Amniotic epithelial cell (primary cell): ENCODE measurements at regions not wholly inside any gene's neighbourhood (a gene's known extent, or its start where the extent isn't known, plus 50 kb on each side); places are given as distances from the start of the nearest gene placed in this dataset.

Source experiments
- DNase-seq: peaks from one replicate; pipeline ENCODE4 v3.0.0-alpha.2; 2010; ENCODE audit warnings: low read depth

- no peak for DNase-seq
Measured at GRCh38 chr2:21694079-21694878, 570.5 kb downstream of the TDRD15 start.

GRCh38 chr2:21696900-21697299 is 573.1 kb downstream of the TDRD15 start:
- no peak for DNase-seq

GRCh38 chr2:21700644-21701043 is 576.9 kb downstream of the TDRD15 start:
- no peak for DNase-seq

- DNase-seq, result no peak
Measured at GRCh38 chr2:21710031-21710430, 586.3 kb downstream of the TDRD15 start.

GRCh38 chr2:21710496-21710895 is 586.7 kb downstream of the TDRD15 start:
- no peak for DNase-seq

- no peak for DNase-seq
Measured at GRCh38 chr2:21715887-21716286, 592.1 kb downstream of the TDRD15 start.

- no peak for DNase-seq
Measured at GRCh38 chr2:21727101-21727500, 603.3 kb downstream of the TDRD15 start.

GRCh38 chr2:21728133-21728532 is 604.4 kb downstream of the TDRD15 start:
- DNase-seq, result no peak

GRCh38 chr2:21730141-21730540 is 606.4 kb downstream of the TDRD15 start:
- DNase-seq, result no peak

GRCh38 chr2:21740484-21740883 is 616.7 kb downstream of the TDRD15 start:
- DNase-seq, result peak; percentile 13

- no peak for DNase-seq
Measured at GRCh38 chr2:21746499-21746898, 622.7 kb downstream of the TDRD15 start.

- peak; percentile 23 for DNase-seq
Measured at GRCh38 chr2:21748501-21748900, 624.7 kb downstream of the TDRD15 start.

- DNase-seq, result peak; percentile 17
Measured at GRCh38 chr2:21754164-21754788, 630.5 kb downstream of the TDRD15 start.

GRCh38 chr2:21757805-21758430 is 634.1 kb downstream of the TDRD15 start:
- peak; percentile 45 for DNase-seq

GRCh38 chr2:21759819-21760218 is 636.1 kb downstream of the TDRD15 start:
- DNase-seq, result no peak

- no peak for DNase-seq
Measured at GRCh38 chr2:21761361-21761760, 637.6 kb downstream of the TDRD15 start.

- no peak for DNase-seq
Measured at GRCh38 chr2:21763501-21763900, 639.7 kb downstream of the TDRD15 start.

- no peak for DNase-seq
Measured at GRCh38 chr2:21770787-21771186, 647.0 kb downstream of the TDRD15 start.

- peak; percentile 97 for DNase-seq
Measured at GRCh38 chr2:21772624-21773023, 648.9 kb downstream of the TDRD15 start.

- DNase-seq, result peak; percentile 46
Measured at GRCh38 chr2:21773168-21773567, 649.4 kb downstream of the TDRD15 start.

- peak; percentile 3 for DNase-seq
Measured at GRCh38 chr2:21774691-21775368, 651.1 kb downstream of the TDRD15 start.

GRCh38 chr2:21779786-21780185 is 656.0 kb downstream of the TDRD15 start:
- DNase-seq, result peak; percentile 3

- no peak for DNase-seq
Measured at GRCh38 chr2:21781962-21782361, 658.2 kb downstream of the TDRD15 start.
